ENCODE measurements at regions not wholly inside any gene's neighbourhood (a gene's known extent, or its start where the extent isn't known, plus 50 kb on each side); places are given as distances from the start of the nearest gene placed in this dataset.
A peak's percentile ranks its signal among the peaks of the same experiment; 100 is the strongest.

DNA sequence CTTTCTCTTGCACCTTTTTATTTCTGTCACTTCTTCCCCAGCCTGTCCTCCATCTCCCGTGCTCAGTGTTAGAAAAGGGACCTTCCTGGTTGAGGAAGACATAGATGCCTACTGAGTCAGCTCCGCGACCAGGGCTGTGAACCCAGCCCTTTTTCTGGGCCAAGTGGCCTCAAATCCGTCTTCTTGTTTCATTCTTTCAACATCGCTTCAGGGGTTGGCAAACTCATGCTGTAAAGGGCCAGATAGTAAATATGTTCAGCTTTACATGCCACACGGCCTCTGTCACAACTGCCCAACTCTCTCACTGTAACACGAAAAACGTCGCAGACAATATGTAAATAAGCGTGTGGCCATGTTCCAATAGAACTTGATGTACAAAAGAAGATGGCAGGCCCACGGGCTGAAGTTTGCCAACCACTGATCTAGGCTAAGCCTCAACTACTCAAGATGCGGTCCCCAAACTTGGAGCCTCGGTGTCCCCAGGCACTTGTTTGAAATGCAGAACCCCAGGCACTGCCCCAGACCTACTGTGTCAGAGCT lies 338.4 kb downstream of the MN1 start:
- CTCF ChIA-PET (ENCODE audit: partially characterized antibody) = interaction anchor here (0.7 to 1.7 kb wide), 3 partner anchors 10 to 673 kb away, joined by 3 to 5 read pairs (median 3); no protein-coding TSS in a partner anchor
- no peak for FAIRE-seq
- Histone ChIP-seq H4K5ac (ENCODE audit: insufficient read length, low read depth, low read length) (no peak overlapping the region), H3K36me3 (ENCODE audit: control insufficient read depth in 2 of 4, insufficient read depth in 4 of 4, low read length in 3 of 4) (no peaks in the 10 kb centered on the region), H3K4me1 (replicated peaks in 1 of 4; ENCODE audit: control insufficient read depth in 3 of 4, insufficient read depth in 4 of 4, low read length in 3 of 4) (peaks cover 0 to 22% (median 13%) of the 10 kb centered on the region in 4 experiments; a peak in 5 of 7 replicates), H3K4ac (replicated peaks; ENCODE audit: insufficient read length, low read depth, low read length) (no peak overlapping the region), H2AFZ (ENCODE audit: low read length) (no peak overlapping the region), H2BK15ac (ENCODE audit: low read length) (peak overlapping the region; percentile 62), H3K4me3 (ENCODE audit: extremely low read depth in 1 of 4, insufficient read depth in 2 of 4, low read depth in 3 of 4, low read length in 4 of 4) (no peak overlapping the region), H3K27me3 (replicated peaks in 1 of 4; ENCODE audit: control insufficient read depth in 3 of 4, extremely low read depth in 1 of 4, insufficient read depth in 3 of 4, low read length in 3 of 4) (no peaks in the 10 kb centered on the region; a peak in 1 of 7 replicates), H3K27ac (ENCODE audit: low read depth, low read length) (no peak overlapping the region), H3K79me1 (ENCODE audit: low read depth, low read length) (no peaks in the 10 kb centered on the region), H3K56ac (replicated peaks; ENCODE audit: insufficient read length, low read depth, low read length) (no peak overlapping the region), H3K14ac (ENCODE audit: insufficient read length) (no peak overlapping the region), H2BK120ac (replicated peaks; ENCODE audit: low read depth, low read length) (peak overlapping the region; percentile 10), H2BK20ac (ENCODE audit: low read length) (peak overlapping the region; percentile 40; the same call in 1 of the 2 replicates), H4K8ac (ENCODE audit: extremely low read depth, insufficient read depth, low read length) (no peak overlapping the region; the same call in 1 of the 2 replicates), H2BK5ac (ENCODE audit: low read depth, low read length) (no peak overlapping the region), H3K9ac (replicated peaks in 1 of 4; ENCODE audit: extremely low read depth in 1 of 4, low read depth in 3 of 4, low read length in 3 of 4) (no peak overlapping the region), H3K9me3 (ENCODE audit: insufficient read depth in 2 of 2, low read depth in 1 of 2, low read length in 1 of 2) (no peaks in the 10 kb centered on the region), H3K79me2 (ENCODE audit: control insufficient read depth in 1 of 2, insufficient read depth in 2 of 2, low read length in 2 of 2) (no peaks in the 10 kb centered on the region), H3K23me2 (ENCODE audit: low read depth, low read length) (0 out of 2 replicates have a peak, but pooled peaks cover 2% of the 10 kb centered on the region), H4K20me1 (replicated peaks in 1 of 2; ENCODE audit: control insufficient read depth in 1 of 2, insufficient read depth in 2 of 2, low read length in 2 of 2) (no peaks in the 10 kb centered on the region), H3K4me2 (ENCODE audit: insufficient read depth in 1 of 2, low read depth in 2 of 2, low read length in 2 of 2) (no peak overlapping the region), H4K91ac (replicated peaks; ENCODE audit: insufficient read length, low read length) (no peak overlapping the region), H3K18ac (ENCODE audit: extremely low read depth, low read length) (peak overlapping the region; percentile 32; the same call in 1 of the 2 replicates), H2AK5ac (ENCODE audit: low read depth, low read length) (peak overlapping the region; percentile 95; the same call in 1 of the 2 replicates), H2BK12ac (ENCODE audit: low read depth, low read length) (peak overlapping the region; percentile 45; the same call in 1 of the 2 replicates), H3K23ac (ENCODE audit: insufficient read length) (no peak overlapping the region)
- WGBS, 2 experiments (ENCODE audit: extremely low coverage in 1 of 2, insufficient coverage in 1 of 2, insufficient read length in 1 of 2, insufficient replicate concordance in 2 of 2, low coverage in 1 of 2, low lambda C conversion rate in 2 of 2, missing lambda C conversion rate in 1 of 2) = 94% methylated on average over 13 of the region's 13 CpGs; no CpG with 5 or more reads in 1 of the 2 experiments
- POLR2A ChIA-PET (ENCODE audit: partially characterized antibody) = interaction anchor here (1.2 kb wide), 1 partner anchor 10 kb away, joined by 3 read pairs; no protein-coding TSS in a partner anchor
- no peak for DNase-seq (ENCODE audit: low read depth in 1 of 2, low spot score in 2 of 2)
- TF ChIP-seq RXRA (IDR thresholded peaks at IDR 0.05; ENCODE audit: insufficient read depth, low read depth, low read length) (no peak), NRF1 (IDR thresholded peaks at IDR 0.05; ENCODE audit: low read depth, low read length) (no peak), SIRT6 (IDR thresholded peaks at IDR 0.05; ENCODE audit: low read length) (no peak), SAP30 (IDR thresholded peaks at IDR 0.05; ENCODE audit: insufficient read depth, insufficient replicate concordance, low read length) (no peak), NANOG (IDR thresholded peaks at IDR 0.05; ENCODE audit: insufficient read depth, low read depth, low read length, poor library complexity, severe bottlenecking) (no peak), BCL11A (IDR thresholded peaks at IDR 0.05; ENCODE audit: low read depth in 2 of 2, low read length in 2 of 2) (no peak), CBX8 (IDR thresholded peaks at IDR 0.05; ENCODE audit: borderline replicate concordance, low read depth, low read length) (no peak), SP2 (IDR thresholded peaks at IDR 0.05; ENCODE audit: low read length) (no peak), EGR1 (IDR thresholded peaks at IDR 0.05; ENCODE audit: borderline replicate concordance, low read depth, low read length) (no peak), TBP (IDR thresholded peaks at IDR 0.05; ENCODE audit: low read depth, low read length) (no peak)
- TF ChIP-seq, protein P1, sequence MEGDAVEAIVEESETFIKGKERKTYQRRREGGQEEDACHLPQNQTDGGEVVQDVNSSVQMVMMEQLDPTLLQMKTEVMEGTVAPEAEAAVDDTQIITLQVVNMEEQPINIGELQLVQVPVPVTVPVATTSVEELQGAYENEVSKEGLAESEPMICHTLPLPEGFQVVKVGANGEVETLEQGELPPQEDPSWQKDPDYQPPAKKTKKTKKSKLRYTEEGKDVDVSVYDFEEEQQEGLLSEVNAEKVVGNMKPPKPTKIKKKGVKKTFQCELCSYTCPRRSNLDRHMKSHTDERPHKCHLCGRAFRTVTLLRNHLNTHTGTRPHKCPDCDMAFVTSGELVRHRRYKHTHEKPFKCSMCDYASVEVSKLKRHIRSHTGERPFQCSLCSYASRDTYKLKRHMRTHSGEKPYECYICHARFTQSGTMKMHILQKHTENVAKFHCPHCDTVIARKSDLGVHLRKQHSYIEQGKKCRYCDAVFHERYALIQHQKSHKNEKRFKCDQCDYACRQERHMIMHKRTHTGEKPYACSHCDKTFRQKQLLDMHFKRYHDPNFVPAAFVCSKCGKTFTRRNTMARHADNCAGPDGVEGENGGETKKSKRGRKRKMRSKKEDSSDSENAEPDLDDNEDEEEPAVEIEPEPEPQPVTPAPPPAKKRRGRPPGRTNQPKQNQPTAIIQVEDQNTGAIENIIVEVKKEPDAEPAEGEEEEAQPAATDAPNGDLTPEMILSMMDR (IDR thresholded peaks at IDR 0.05; ENCODE audit: control extremely low read depth in 1 of 3, insufficient read depth in 1 of 3, low read depth in 1 of 3, low read length in 3 of 3) = no peak

All from H1 (cell line).